ENCODE measurements at regions not wholly inside any gene's neighbourhood (a gene's known extent, or its start where the extent isn't known, plus 50 kb on each side); places are given as distances from the start of the nearest gene placed in this dataset.
A peak's percentile ranks its signal among the peaks of the same experiment; 100 is the strongest.

DNA sequence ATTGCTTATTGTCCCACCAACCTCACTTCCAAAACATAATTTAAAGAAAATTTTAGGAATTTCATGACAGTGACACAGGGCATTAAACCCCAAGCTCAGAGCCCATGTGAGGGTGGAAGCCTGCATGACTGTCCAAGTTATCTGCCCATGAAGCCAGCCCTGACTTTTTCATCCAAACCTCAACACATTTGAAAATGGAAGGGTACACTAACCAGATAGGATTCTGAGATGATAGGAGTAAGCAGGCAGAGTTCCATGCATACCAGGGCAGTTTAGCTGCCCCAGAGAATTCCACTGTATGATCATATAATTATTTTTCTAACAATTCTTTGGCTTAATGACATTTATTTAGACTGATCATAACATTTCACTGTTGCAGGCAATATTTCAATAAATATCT lies 986.0 kb downstream of the TTLL7 start:
- no peak for DNase-seq

GRCh38 chr1:83011265-83011664 lies 987.7 kb downstream of the TTLL7 start:
- no peak for DNase-seq

DNA sequence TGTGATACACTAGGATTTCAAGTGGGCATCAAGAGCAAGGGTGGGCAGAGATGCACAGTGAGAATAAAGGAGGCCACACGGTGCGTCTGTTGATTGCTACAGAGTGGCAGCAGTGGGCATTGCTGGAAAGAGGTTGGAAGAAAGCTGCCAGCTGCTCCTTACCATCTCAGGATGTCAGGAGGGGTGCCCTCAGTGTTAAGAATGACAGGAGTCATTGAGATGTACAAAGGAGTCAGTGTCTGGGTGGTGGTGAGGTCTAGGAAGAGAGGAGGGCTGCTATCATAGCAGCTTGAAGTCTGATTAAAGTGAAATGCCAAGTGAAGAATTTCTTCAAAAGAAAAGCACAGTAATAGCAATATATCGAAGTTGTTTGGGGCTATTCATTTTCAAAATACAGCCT lies 992.7 kb downstream of the TTLL7 start:
- DNase-seq: no peak

DNA sequence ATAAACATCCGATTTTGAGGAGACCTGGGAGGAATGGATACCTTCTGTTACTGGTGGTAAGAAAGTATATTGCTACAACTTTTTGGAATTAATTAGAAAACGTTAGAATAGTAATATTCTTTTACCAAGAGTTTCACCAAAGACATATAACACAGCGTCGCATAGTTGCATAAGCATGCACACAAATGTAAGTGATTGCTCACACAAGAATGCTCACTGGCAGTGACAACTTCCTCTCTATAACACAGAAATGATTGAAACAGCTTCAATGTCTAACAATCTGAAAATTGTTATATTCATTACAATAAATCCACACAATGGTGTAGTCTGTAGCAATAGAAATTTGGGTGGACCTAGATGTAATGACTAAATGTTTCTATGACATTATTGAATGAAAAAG lies 998.6 kb downstream of the TTLL7 start:
- DNase-seq: no peak

- DNase-seq: no peak
Measured at GRCh38 chr1:82995951-82996350, 1003.0 kb downstream of the TTLL7 start.

DNA sequence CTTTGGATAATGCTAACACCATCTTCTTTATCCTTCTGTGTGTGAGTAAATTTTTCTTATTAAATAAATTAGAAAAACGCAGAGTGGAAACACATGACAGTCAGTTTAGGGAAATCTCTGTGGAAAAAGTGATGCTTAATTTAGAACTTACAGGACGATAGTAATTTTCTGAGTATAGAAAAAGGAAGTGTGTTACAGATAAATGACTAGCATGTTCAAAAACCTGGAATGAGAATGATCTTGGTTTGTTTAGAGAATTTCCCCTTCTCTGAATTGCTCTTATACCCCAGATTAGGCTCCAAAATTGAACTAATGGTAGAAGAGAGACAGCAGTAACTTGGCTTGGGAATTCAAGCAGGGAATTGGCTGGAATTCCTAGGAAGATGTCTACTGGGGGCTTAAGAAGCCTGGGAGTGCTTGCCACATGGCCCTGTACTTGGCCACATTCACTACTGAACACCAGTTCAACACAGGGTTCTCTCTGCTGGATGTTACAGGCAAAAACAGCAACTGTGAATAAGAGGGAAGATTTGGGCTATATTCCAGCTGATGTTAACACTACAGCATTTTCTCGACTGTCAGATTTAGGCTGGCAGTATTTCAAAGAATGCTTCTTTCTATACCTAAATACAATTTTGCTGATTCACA lies 1004.2 kb downstream of the TTLL7 start:
- no peak for DNase-seq

- no peak for DNase-seq
Measured at GRCh38 chr1:82991569-82991968, 1007.4 kb downstream of the TTLL7 start.

GRCh38 chr1:82979593-82980236 lies 1019.2 kb downstream of the TTLL7 start:
- no peak for DNase-seq

GRCh38 chr1:82978461-82979324 lies 1020.2 kb downstream of the TTLL7 start:
- DNase-seq: no peak

DNA sequence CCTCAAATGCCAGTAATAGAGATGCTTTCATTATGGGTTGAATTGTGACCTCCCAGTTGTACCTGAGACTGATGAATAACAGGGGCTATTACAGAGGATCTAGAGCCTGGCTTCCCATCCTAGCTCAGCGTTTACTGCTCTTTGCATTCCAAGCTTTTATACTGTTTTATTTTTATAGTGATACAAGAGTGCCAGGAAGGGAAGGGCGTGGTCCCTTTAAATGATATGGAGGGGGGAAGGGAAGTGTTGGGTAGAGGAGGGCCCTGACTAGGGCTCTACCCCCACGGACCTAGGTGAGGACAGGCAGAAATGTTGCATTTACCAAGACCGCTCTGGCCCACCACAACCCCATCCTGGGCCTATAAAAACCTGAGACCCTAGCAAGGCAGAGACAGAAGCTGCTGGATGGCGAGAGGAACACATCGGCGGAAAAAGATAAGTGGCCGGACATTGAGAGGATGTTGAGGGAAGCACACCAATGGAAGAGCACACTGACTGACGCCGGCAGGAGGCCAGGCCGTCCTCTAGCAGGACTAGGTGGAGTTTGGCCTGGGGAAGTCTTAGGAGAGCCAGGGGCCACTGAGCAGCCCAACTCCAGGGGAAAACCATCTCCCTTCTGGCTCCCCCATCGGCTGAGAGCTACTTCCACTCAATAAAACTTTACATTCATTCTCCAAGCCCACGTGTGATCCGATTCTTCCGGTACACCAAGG lies 1025.9 kb downstream of the TTLL7 start:
- no peak for DNase-seq

DNA sequence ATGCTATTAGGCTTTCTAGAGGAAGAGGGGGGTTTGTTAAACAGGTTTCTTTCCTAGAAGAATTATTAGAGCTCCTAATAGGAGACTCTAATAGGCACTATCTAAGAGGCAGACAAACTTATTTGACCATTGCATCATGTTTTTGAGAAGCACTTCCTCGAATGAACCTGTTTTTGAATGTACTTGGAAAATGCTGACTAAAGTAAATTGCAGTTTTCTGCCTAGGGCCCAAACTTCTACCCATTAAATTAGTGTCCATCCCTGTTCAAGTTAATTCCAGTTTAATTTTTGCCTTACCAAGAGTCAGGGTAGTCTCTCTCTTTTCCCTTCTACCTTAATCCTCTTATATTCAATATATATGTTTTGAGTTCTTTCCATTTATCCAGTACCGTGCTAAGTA lies 1029.6 kb downstream of the TTLL7 start:
- no peak for DNase-seq

- no peak for DNase-seq
Measured at GRCh38 chr1:82962658-82963057, 1036.3 kb downstream of the TTLL7 start.

DNA sequence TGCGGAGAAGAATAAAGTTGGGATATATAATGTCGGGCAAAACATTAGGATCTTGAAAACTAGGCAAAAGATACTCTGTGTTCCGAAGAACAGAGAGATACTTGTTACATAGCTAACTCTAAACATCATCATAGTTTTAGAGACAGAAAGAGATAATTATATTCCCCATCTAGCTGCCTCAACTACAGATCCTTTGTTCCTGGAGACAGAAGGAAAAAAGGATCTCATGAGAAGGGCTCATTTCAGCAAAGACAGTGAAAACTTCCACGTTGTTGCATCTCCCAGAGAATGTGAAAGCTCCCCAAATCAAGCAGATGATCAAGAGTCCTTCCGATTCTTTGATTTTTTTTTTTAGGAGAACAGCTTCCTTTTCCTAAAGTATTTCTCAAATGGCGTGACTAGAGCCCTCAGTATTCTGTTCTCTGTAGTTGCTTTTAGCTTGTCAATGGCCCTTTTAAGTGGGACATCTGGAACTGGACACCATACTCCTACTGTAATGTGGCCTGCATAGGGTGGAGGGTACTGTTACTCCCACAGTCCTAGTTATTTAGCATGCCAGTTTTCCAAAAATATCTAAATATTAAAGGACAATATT lies 1048.2 kb downstream of the TTLL7 start:
- DNase-seq: no peak

DNA sequence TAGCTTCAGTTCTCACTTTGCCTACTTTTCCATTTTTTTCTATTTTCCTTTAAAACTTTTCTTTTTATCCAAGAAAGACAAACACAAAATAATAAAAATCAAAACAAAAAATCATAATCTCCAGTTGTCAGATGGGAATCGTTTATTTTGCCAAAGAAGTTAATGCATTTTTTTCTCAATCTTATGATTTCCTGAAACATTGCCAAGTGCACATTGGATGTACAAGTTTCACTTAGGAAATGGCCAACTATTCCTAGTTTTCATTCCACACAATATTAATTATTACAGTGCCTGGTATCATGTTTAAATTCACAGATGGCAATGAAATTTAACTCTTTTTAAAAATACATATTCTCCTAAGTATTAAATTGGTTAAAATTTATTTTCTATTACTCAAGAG lies 1050.5 kb downstream of the TTLL7 start:
- DNase-seq: no peak

DNA sequence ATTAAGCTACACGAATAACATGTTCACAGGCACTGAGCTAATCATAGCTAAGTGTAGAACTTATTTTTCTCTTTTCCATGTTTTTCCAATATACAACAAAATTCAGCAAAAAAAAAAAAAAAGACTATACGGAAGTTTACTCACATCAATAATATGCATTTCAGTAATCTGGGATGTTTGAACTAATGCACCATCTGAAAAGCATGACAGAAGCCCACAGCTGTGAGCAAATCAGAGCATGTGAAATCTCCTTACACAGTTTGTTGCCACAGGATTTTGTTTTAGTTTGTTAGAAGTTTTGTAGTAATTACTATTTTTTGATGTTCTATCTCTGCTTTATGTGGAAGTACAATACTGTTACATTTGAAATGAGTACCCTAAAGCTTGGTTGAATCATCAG lies 1051.7 kb downstream of the TTLL7 start:
- DNase-seq: no peak

DNA sequence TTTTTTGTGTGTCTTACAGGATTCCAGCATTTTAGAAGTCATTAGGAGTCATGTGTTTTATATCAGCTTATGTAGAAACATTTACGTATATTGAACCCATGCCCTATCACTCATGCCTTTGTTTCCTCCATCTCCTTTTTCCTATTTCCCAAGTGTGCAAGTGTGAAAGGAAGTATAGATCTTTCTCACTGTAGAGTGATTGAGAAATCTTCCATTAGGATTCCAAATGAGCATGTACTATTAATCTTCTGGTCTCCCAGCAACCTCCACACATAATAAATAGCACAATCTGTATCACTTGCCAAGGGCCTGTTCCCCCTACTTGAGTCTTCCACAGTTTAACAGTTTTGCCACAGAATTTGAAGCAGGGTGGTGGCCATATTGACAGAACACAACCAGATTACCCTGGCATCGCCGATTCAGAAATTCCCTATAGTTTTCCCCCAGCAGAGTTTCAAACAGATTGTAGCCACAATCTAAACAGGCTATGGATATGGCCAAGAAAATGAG lies 1052.8 kb downstream of the TTLL7 start:
- no peak for DNase-seq

GRCh38 chr1:82944822-82945221 lies 1054.1 kb downstream of the TTLL7 start:
- DNase-seq: no peak

GRCh38 chr1:82934074-82934473 lies 1064.9 kb downstream of the TTLL7 start:
- DNase-seq: no peak

- DNase-seq: no peak
Measured at GRCh38 chr1:82932727-82933126, 1066.2 kb downstream of the TTLL7 start.

DNA sequence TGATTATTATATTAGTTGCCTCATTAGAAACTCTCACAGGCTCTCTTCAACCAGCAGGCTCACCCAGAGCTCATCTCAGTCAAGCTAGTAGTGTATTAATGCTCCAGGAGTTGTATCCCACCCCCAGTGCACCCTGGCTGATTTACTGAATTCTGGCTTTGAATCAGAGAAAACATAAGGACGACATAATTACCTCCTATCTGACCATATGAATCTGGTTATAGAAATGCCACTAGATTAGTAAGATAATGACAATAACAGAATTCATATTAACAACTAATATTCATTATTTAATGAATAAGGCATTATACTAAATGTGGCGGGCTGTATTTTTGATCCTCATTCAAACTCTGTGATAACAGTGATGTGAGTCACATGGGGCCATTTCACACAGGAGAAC lies 1066.7 kb downstream of the TTLL7 start:
- DNase-seq: no peak

DNA sequence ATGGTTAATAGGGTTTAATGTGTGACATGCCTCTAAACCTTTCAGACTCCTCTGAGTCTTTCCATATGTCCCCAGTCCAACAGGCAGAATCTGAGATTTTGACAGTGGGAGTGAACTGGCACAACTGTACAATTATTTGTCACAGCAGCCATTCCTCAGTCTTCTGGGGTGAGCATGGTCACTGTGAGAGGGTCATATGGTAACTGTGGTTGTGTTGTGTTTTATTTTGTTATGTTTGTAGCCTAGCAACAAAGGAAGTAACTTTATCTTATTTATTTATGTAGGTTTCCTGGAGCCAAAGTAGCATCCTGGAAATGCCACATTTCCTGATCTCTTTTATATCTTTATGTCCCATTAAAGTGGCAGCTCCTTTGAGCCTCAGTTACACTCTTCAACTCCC lies 1067.9 kb downstream of the TTLL7 start:
- no peak for DNase-seq

- DNase-seq: peak; percentile 52
Measured at GRCh38 chr1:82927753-82928152, 1071.2 kb downstream of the TTLL7 start.

DNA sequence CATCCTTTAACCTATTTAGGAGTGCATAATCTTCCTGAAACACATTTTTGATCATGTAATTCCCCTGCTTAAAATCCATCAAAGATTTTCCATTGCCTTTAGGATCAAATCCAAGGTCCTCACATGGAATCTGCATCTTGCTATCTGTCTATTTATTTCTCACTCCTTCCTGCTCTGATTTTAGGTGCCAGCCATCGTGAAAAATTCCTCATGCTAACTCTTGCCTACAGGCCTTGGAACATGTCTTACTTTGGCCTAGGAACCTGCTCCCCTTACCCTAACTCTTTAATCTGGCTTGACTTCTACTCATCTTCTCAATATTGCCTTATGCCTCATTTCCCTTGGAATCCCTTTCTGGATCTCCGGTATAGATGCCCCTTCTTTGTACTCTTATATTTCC lies 1074.3 kb downstream of the TTLL7 start:
- no peak for DNase-seq
